RWPE2 (cell line): ENCODE measurements at regions not wholly inside any gene's neighbourhood (a gene's known extent, or its start where the extent isn't known, plus 50 kb on each side); places are given as distances from the start of the nearest gene placed in this dataset.

Experiments
- ATAC-seq: fragments of 200-7000 bp; cut with Tn5 transposase; 3 replicates; pipeline ENCODE4 v1.9.1; 2021; ENCODE audit warnings: low read depth
- DNase-seq: peaks from one replicate; pipeline ENCODE4 v3.0.0-alpha.2; 2020; ENCODE audit warnings: low spot score
- H3K27ac ChIP-seq: fragments of 450-650 bp; 2 replicates; pipeline ENCODE4 v1.5.1; 2017; ENCODE audit warnings: mild to moderate bottlenecking; ENCODE audit not compliant: poor library complexity, severe bottlenecking
- H3K27me3 ChIP-seq: fragments of 250-450 bp; sonication (Bioruptor Pico); 2 replicates; pipeline ENCODE4 v1.5.1; 2021; ENCODE audit warnings: mild to moderate bottlenecking, moderate library complexity; ENCODE audit not compliant: insufficient read depth, poor library complexity, severe bottlenecking
- H3K36me3 ChIP-seq: fragments of 250-450 bp; sonication (Bioruptor Pico); 2 replicates; pipeline ENCODE4 v1.5.1; 2020; ENCODE audit warnings: low read depth, mild to moderate bottlenecking, moderate library complexity
- H3K4me1 ChIP-seq: fragments of 250-450 bp; sonication (Bioruptor Pico); 2 replicates; pipeline ENCODE4 v1.5.1; 2021; ENCODE audit warnings: mild to moderate bottlenecking, moderate library complexity; ENCODE audit not compliant: insufficient read depth, poor library complexity, severe bottlenecking
- H3K4me3 ChIP-seq: fragments of 250-450 bp; sonication (Bioruptor Pico); 2 replicates; pipeline ENCODE4 v1.5.1; 2021; ENCODE audit warnings: mild to moderate bottlenecking, moderate library complexity; ENCODE audit not compliant: severe bottlenecking
- H3K9me3 ChIP-seq: fragments of 250-450 bp; sonication (Bioruptor Pico); 2 replicates; pipeline ENCODE4 v1.5.1; 2021; ENCODE audit warnings: mild to moderate bottlenecking, moderate library complexity; ENCODE audit not compliant: severe bottlenecking
- TF ChIP-seq, protein P1 (sequence below): fragments of 450-650 bp; IDR thresholded peaks from one replicate; pipeline ENCODE4 v1.5.1; 2017; ENCODE audit warnings: mild to moderate bottlenecking, moderate library complexity; ENCODE audit not compliant: poor library complexity, severe bottlenecking

DNA sequence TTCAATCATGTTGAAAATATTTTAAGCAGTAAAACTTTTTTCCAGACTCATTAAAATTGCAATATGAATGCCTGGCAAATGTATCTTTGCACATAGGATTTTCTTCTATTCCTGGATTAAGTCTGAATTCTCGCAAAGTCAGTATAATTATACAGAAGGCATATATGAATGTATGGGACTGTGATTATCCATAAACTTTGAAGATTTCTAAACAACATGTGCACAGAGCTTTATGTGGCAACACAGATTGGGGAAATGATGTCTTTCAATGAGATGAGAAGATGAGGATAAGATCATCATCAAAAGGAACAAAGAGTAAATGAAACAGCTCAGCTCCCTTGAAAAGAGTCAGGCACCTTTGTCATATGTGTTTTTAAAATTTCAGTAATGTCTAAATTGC, 635.3 kb downstream of the CDH11 start:
- ATAC-seq (no peak), DNase-seq (no peak)
- H3K27me3 ChIP-seq: peaks cover 8% of the 10 kb centered on the region
- no peaks in the 10 kb centered on the region for H3K9me3 ChIP-seq
- no peak overlapping the region for H3K27ac ChIP-seq
- no peaks in the 10 kb centered on the region for H3K36me3 ChIP-seq
- H3K4me3 ChIP-seq: no peak overlapping the region
- H3K4me1 ChIP-seq: no peaks in the 10 kb centered on the region
- TF ChIP-seq, protein P1, sequence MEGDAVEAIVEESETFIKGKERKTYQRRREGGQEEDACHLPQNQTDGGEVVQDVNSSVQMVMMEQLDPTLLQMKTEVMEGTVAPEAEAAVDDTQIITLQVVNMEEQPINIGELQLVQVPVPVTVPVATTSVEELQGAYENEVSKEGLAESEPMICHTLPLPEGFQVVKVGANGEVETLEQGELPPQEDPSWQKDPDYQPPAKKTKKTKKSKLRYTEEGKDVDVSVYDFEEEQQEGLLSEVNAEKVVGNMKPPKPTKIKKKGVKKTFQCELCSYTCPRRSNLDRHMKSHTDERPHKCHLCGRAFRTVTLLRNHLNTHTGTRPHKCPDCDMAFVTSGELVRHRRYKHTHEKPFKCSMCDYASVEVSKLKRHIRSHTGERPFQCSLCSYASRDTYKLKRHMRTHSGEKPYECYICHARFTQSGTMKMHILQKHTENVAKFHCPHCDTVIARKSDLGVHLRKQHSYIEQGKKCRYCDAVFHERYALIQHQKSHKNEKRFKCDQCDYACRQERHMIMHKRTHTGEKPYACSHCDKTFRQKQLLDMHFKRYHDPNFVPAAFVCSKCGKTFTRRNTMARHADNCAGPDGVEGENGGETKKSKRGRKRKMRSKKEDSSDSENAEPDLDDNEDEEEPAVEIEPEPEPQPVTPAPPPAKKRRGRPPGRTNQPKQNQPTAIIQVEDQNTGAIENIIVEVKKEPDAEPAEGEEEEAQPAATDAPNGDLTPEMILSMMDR: no peak

DNA sequence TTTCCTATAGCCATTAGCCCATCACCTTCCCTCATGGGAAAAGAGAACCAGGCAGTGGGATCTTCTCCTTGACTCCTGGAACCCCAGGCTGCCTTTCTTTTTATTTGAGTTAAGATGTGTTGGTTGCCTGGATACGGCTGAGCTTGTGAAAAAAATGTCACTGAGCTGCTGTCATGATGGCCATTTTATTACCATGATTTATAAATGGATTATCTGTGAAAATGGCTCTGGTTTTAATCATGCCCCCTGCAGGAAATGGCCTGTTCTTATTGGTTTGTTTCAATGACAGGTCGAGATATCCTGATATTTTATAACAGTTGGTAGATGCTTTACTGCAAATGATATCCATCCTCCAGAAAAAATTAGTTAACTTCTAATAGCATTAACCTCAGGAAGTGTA, 640.4 kb downstream of the CDH11 start:
- H3K4me3 ChIP-seq: no peak overlapping the region
- H3K36me3 ChIP-seq: no peaks in the 10 kb centered on the region
- no peaks in the 10 kb centered on the region for H3K4me1 ChIP-seq
- TF ChIP-seq, protein P1: no peak
- no peaks in the 10 kb centered on the region for H3K9me3 ChIP-seq
- H3K27me3 ChIP-seq: peaks cover 8% of the 10 kb centered on the region
- no peak overlapping the region for H3K27ac ChIP-seq
- ATAC-seq (no peak), DNase-seq (no peak)

DNA sequence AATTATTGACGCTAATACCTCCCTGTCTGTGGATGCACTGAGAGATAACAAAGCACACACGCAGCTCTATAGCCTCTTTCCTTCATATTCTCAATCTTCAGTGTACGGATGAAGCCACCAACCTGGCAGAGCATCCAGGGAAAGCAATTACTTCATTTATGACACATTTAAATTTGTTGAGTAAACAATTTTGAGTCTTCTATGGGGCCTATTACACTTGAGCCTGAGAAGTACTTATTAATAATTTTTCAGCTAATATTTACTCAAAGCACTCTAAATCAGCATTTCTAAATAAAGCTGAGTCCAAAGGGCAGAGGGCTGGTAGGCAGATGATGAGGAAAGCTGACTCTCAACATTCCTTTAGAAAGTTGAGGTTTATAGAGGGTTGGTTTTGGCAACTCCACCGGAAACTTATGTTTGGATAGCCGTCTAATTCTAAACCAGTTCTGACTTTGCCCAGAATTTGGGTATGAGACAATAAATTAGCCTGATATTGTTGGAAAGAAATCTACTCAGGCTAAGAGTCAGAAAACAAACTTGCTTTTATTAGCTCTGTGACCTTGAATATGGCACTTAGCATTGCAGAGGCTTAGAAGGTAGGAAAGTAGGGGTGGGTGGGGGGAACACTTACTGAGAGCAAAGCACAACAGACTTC, 643.5 kb downstream of the CDH11 start:
- Histone ChIP-seq H3K4me1 (no peaks in the 10 kb centered on the region), H3K36me3 (no peaks in the 10 kb centered on the region), H3K4me3 (no peak overlapping the region), H3K27ac (no peak overlapping the region), H3K27me3 (peaks cover 8% of the 10 kb centered on the region), H3K9me3 (no peaks in the 10 kb centered on the region)
- no peak for DNase-seq
- peak; percentile 56; the same call in 2 of the 3 replicates for ATAC-seq
- TF ChIP-seq, protein P1: no peak

DNA sequence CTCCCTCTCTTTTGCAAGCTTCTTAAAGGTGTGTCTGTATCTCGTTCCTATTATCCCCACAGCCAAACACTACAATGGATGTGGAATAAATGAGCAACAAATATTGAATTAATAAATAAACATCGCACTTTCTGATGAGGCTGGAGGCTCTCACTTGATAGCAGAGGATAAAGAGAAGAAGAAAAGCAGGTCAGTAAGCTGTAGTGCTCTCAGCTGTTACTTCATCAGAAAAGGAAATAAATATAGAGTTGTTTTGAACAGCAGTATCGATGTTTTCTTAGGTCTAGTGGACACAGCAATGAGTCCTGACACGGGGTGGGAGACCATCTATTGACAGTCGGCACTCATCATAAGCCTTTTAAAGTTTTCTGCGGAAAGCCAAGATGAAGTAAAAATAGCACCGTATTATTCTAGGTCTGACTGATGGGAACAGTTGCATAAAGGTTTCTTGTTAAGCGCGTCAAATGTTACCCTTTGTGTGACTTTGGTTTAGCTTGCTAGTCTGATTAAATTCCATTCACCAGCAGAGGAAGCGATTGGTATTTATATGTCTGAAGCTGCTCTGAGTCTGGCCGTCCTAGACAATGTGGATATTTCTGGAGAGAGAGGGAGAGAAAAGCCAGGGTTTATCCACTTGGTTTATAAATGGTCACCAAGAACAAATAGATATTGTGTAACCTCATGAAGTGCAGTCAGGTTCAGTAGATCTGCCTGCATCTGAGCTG, 646.1 kb downstream of the CDH11 start:
- ATAC-seq: no peak
- H3K4me3 ChIP-seq: no peak overlapping the region
- DNase-seq: no peak

More for the DNA sequence above, 646.1 kb downstream of the CDH11 start:
- Histone ChIP-seq H3K36me3 (no peaks in the 10 kb centered on the region), H3K9me3 (no peaks in the 10 kb centered on the region), H3K27ac (no peak overlapping the region), H3K4me1 (no peaks in the 10 kb centered on the region), H3K27me3 (no peaks in the 10 kb centered on the region)
- TF ChIP-seq, protein P1: no peak
